T-helper 1 cell (primary cell): ENCODE measurements at regions not wholly inside any gene's neighbourhood (a gene's known extent, or its start where the extent isn't known, plus 50 kb on each side); places are given as distances from the start of the nearest gene placed in this dataset.

Experiments
- DNase-seq, 5 donors: peaks; one replicate each; pipeline ENCODE4 v3.0.0-alpha.2; 2012 to 2020

- DNase-seq: no peak
Measured at GRCh38 chr7:115447495-115447894, 525.6 kb downstream of the MDFIC start.

GRCh38 chr7:115441033-115441432 is 519.1 kb downstream of the MDFIC start:
- no peak for DNase-seq

- no peak for DNase-seq
Measured at GRCh38 chr7:115435178-115435577, 513.3 kb downstream of the MDFIC start.

GRCh38 chr7:115429918-115430317 is 508.0 kb downstream of the MDFIC start:
- no peak for DNase-seq

- DNase-seq: no peak
Measured at GRCh38 chr7:115417662-115418061, 495.8 kb downstream of the MDFIC start.

- DNase-seq: no peak
Measured at GRCh38 chr7:115410972-115411686, 489.2 kb downstream of the MDFIC start.

GRCh38 chr7:115410434-115410820 is 488.5 kb downstream of the MDFIC start:
- DNase-seq: no peak

GRCh38 chr7:115409682-115410433 is 488.0 kb downstream of the MDFIC start:
- DNase-seq: no peak

- no peak for DNase-seq
Measured at GRCh38 chr7:115406219-115406618, 484.3 kb downstream of the MDFIC start.

- DNase-seq: no peak
Measured at GRCh38 chr7:115387137-115387536, 465.2 kb downstream of the MDFIC start.

GRCh38 chr7:115379321-115379720 is 457.4 kb downstream of the MDFIC start:
- DNase-seq: no peak

- DNase-seq: no peak
Measured at GRCh38 chr7:115368998-115369397, 447.1 kb downstream of the MDFIC start.

- DNase-seq: no peak
Measured at GRCh38 chr7:115363916-115364315, 442.0 kb downstream of the MDFIC start.

- DNase-seq: no peak
Measured at GRCh38 chr7:115359955-115360354, 438.1 kb downstream of the MDFIC start.

GRCh38 chr7:115359119-115359518 is 437.2 kb downstream of the MDFIC start:
- DNase-seq: no peak

GRCh38 chr7:115357703-115357999 is 435.8 kb downstream of the MDFIC start:
- DNase-seq: no peak

- no peak for DNase-seq
Measured at GRCh38 chr7:115356999-115357702, 435.3 kb downstream of the MDFIC start.

- no peak for DNase-seq
Measured at GRCh38 chr7:115356139-115356746, 434.3 kb downstream of the MDFIC start.

GRCh38 chr7:115354925-115355324 is 433.0 kb downstream of the MDFIC start:
- DNase-seq: no peak

GRCh38 chr7:115352375-115352774 is 430.5 kb downstream of the MDFIC start:
- no peak for DNase-seq

GRCh38 chr7:115350764-115351163 is 428.9 kb downstream of the MDFIC start:
- DNase-seq: no peak

GRCh38 chr7:115349635-115350034 is 427.7 kb downstream of the MDFIC start:
- no peak for DNase-seq

- no peak for DNase-seq
Measured at GRCh38 chr7:115346685-115347084, 424.8 kb downstream of the MDFIC start.

- no peak for DNase-seq
Measured at GRCh38 chr7:115340828-115341227, 418.9 kb downstream of the MDFIC start.
